ENCODE measurements at regions not wholly inside any gene's neighbourhood (a gene's known extent, or its start where the extent isn't known, plus 50 kb on each side); places are given as distances from the start of the nearest gene placed in this dataset.

DNA sequence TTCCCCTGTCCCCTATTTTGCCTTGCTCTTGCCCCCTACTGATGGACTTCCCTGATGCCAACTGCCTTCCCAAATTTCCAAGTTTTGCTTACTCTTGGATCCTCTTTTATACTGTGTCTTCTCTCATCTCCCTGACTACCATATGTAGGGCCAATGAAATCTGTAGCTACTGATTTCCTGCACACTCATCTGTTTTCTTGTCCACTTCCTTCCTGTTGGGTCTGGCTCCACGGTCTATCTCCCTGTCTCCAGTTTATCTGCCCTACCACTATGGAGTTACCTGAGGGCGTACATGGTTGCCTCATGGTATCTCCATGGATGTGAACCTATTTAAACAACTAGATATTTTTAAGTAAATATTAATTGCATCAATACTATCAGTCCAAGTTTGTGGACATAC, 140.3 kb upstream of the MCHR2 start:
- peak in 1 of 5 experiments; percentile 70 for DNase-seq

GRCh38 chr6:100132005-100132404, 138.0 kb upstream of the MCHR2 start:
- peak in 1 of 5 experiments; percentile 76 for DNase-seq

DNA sequence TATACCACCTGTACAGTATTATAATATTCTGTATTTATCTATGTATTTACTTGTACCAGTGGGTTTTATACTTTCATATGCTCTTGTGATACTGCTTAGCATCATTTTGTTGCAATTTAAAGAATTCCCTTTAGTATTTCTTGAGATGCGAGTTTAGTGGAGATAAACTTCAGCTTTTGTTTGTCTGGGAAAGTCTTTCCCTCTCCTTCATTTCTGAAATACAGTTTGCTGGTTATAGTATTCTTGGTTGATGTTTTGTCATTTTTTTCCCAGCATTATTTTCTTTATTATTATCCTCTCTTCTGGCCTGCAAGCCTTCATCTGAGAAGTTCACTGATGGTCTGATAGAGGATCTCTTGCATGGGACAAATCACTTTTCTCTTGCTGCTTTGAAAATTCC, 136.6 kb upstream of the MCHR2 start:
- no peak for DNase-seq

DNA sequence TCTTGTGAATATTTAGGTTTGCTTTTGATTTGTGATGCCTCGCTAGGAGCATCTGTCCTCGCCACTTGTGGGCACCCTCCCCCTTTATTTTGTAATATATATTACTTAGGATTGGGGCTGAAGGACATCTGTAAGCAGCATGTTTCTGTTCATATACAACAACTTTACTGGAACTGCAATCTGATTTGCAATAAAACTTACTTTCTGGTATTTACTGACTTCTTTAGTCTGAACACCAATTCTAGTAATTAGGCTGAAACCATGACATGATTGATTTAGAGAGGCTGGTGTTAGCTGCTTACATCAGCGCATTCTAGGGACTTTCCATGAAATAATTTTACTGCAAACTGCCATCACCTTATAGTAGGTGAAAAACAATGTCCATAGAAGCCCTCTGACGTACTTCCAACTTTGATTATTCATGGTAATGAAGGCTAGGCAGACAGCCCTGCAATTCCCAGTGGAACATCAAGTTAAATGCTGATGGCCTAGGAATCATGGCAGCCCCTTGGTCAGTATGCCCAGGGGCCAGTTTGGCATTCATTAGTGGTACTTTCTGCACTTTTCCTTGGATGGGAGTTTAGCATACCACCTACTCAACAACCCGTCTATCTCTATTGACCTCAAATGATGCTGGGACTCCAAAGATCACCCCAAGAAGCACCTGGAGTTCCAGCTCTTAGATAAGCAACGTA, 132.9 kb upstream of the MCHR2 start:
- peak in 1 of 5 experiments; percentile 91 for DNase-seq

- DNase-seq = peak in 1 of 5 experiments; percentile 72
These were observed 128.0 kb upstream of the MCHR2 start for GRCh38 chr6:100121854-100122609.

- DNase-seq = no peak
These were observed 125.2 kb upstream of the MCHR2 start for GRCh38 chr6:100119261-100119660.

GRCh38 chr6:100118301-100118700, 124.3 kb upstream of the MCHR2 start:
- DNase-seq = no peak

DNA sequence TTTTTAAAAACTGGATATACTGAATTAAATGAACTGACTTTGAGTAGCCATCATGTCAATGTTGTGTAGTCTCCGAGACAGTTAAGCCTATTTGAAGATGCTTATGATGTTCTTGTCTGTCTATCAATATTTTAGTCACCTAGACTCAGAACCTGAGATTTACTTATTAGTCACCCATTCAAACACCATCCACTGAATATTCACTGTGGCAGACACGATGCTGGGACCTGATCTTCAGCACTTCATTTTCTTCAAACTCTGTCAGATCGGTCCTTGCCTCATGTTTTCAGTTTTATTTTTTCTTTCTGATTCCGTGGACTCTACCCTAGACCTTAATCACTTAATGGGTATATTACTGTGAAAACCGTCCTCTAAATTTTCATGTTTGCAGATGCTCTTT, 123.7 kb upstream of the MCHR2 start:
- peak in 1 of 5 experiments; percentile 79 for DNase-seq

DNA sequence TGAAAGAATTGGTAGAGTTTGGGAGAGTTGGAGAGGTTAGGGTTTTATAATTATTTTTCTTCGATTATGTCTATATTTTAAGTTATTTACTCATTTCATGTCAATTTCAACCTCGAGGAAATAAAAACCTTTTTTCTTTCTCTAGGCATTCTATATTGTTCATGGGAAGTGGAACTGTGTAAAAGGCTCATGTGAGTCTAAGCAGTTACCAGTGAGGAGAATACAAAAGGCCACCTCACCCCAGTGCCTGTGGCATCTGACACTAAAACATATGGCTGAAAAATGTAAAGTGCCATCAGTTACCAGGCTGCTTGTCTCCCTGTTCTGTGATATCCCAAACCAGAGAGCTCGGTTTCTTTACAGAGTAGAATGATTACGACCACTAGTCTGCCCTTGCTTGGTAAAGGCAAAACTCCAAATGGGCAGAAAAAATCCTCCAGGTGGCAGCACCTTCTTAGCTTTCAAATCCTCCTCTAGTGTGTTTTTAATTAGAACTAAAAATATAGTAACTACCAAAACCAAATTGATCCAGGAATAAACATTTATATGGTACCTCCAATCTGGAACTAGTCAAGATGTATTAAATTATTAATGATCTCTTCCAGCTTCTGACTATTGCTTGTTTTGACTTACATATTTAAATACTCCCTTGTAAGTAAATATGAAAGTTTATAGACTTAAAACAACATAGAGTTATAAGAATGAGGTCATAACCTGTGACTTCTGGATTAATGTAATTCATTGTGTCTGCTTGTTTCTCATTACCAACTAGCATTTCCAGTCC, 122.6 kb upstream of the MCHR2 start:
- peak in 1 of 5 experiments; percentile 82 for DNase-seq

DNA sequence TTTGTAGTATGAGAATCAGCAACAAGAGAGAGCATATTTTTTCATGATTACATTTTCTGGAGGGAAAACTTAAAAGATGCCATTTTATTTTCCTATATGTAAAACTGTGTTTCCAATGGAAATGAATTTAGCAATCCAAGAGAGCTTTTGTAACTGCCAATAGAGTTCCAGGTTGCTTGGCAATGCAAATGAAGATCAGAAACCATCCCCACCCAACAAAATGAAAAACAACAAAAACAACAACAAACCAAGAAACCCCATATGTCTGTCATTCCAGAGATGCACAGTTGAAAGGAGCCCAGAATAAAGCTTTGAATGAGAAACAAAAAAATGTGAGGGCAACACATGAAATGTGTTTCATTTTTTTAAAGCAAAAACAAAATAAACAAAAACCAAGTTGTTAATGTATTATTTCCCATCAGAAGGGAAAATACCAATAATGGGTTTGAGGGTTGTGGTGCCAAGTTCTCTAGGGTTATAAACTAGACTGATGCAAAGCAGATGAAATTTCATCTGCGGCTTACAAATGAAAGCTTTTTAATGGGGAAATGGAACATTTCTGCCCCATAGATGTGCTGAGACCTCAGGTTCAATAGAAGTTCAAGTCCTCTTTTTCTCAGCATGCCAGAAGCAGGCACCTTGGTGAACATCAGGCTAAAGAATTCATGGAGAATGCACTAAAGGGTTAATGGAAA, 121.5 kb upstream of the MCHR2 start:
- no peak for DNase-seq

- DNase-seq = no peak
These were observed 119.0 kb upstream of the MCHR2 start for GRCh38 chr6:100112855-100113508.

DNA sequence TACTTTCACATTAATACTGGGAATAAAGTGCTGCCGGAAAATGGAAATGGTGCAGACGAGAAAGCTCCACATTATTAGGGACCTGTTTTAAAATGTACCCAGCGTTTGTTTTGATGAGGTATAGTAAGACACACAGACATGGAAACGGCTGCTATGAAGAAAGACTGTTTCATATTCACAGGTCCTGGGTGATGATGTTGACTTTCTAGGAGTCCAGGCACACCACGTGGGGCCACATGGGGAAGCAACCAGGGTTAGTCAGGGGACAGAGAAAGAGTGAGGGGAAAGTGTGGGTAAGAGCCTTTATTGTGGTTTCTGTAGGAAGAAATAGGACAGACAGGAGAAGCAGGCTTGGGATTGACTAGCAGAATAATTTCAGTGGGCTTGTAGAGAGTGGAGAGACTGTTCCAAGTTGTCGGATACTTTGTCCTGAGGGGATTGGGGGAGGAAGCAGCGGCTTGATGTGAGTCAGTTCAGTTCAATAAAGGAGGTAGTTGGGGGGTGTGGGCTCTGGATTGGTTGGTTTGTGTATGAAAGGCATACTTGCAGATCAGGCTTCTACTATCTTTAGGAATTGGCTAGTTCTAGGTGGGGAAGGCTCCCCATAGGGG, 112.0 kb upstream of the MCHR2 start:
- no peak for DNase-seq

- DNase-seq = no peak
These were observed 111.1 kb upstream of the MCHR2 start for GRCh38 chr6:100105138-100105537.

DNA sequence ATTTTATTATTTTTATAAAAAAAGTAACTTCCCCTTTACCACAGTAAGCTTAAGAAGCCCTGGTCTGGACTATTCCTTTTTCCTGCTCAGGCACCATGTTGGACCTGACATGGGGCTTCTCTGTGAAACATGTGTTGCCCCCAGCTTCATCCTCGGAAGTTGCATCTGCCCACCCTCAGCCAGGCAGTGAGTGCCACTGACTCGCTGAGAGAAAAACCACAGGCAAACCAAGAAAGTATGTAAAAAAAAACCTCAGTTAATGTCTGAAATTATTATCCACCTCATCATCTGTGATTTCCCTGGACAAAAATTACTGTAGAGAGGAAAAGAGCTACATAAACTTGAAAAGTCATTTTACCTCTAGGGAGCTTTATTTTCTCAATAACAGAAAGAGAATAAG, 109.9 kb upstream of the MCHR2 start:
- no peak for DNase-seq

GRCh38 chr6:100103194-100103593, 109.2 kb upstream of the MCHR2 start:
- no peak for DNase-seq

GRCh38 chr6:100101644-100102043, 107.6 kb upstream of the MCHR2 start:
- DNase-seq = no peak

DNA sequence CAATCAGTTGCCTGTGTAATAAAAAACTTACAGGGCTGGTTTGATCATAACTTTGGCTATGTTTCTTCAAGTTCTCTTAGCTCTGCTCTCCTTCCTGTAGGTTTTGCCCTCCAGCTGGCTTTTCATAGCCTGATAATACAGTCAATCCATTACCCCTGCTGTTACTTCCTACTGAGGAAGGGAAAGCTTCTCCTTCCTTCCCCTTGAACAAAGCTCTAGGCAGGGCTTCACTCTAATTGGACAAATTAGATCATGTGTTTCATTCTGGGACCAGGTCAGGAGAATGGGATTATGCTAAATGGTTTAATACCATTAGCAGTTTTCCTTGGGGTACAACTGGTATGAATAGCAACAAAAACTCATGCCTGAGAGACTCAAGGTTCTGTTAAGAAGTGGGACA, 106.8 kb upstream of the MCHR2 start:
- no peak for DNase-seq

- no peak for DNase-seq
These were observed 105.4 kb upstream of the MCHR2 start for GRCh38 chr6:100099189-100100074.

GRCh38 chr6:100096936-100097335, 102.9 kb upstream of the MCHR2 start:
- no peak for DNase-seq

GRCh38 chr6:100096341-100096740, 102.3 kb upstream of the MCHR2 start:
- DNase-seq = no peak

DNA sequence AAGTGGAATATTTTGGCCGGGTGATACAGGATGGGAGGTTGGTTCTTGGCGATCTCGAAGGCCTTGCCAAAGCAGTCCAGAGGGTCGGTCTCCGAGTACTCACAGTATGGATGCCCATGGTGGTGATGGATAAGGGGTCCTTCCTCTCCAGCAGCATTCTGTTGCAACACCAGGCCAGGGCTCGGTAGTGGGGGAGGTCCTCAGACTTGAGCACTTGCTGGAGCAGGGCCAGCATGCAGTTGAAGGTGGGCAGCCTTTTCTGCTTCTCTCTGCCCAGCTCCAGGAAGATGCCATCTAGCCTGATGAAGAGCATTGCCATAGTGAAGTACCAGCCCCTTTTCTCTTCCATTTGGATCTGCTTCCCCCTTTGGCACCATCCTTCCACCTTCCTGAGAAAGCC, 99.4 kb upstream of the MCHR2 start:
- no peak for DNase-seq

Measured in T-helper 2 cell (primary cell).